HG02938 (cell line): ENCODE measurements at regions not wholly inside any gene's neighbourhood (a gene's known extent, or its start where the extent isn't known, plus 50 kb on each side); places are given as distances from the start of the nearest gene placed in this dataset.
A peak's percentile ranks its signal among the peaks of the same experiment; 100 is the strongest.

Experiments used
- ATAC-seq: cut with Tn5 transposase; IDR thresholded peaks from one replicate; pipeline ENCODE4 v1.9.1; 2021; ENCODE audit warnings: mild to moderate bottlenecking, moderate library complexity; ENCODE audit not compliant: unreplicated experiment

GRCh38 chr4:114509340-114509739 is 89.3 kb upstream of the UGT8 start:
- no peak for ATAC-seq

- ATAC-seq = no peak
Observed at GRCh38 chr4:114512595-114513295, 85.9 kb upstream of the UGT8 start.

GRCh38 chr4:114519368-114519767 is 79.2 kb upstream of the UGT8 start:
- no peak for ATAC-seq

- no peak for ATAC-seq
Observed at GRCh38 chr4:114527170-114527569, 71.4 kb upstream of the UGT8 start.

GRCh38 chr4:114527637-114528036 is 71.0 kb upstream of the UGT8 start:
- ATAC-seq = no peak

GRCh38 chr4:114535725-114536124 is 62.9 kb upstream of the UGT8 start:
- no peak for ATAC-seq

GRCh38 chr4:114537352-114537751 is 61.3 kb upstream of the UGT8 start:
- ATAC-seq = no peak

GRCh38 chr4:114538012-114538617 is 60.5 kb upstream of the UGT8 start:
- ATAC-seq = no peak

GRCh38 chr4:114539985-114540384 is 58.6 kb upstream of the UGT8 start:
- no peak for ATAC-seq

GRCh38 chr4:114547340-114548134 is 51.1 kb upstream of the UGT8 start:
- peak; percentile 89 for ATAC-seq
